Omental fat pad (tissue), 3 donors: ENCODE measurements at regions not wholly inside any gene's neighbourhood (a gene's known extent, or its start where the extent isn't known, plus 50 kb on each side); places are given as distances from the start of the nearest gene placed in this dataset.

Experiments used
- ATAC-seq: fragments of 150-250 bp; one replicate; pipeline ENCODE4 v1.9.1; 2016; ENCODE audit warnings: mild to moderate bottlenecking, moderate library complexity; ENCODE audit not compliant: low FRiP score
- DNase-seq: peaks from one replicate; pipeline ENCODE4 v3.0.0-alpha.2; 2019; ENCODE audit warnings: low spot score
- TF ChIP-seq, protein P1 (sequence below), 3 donors: fragments of 450-650 bp; IDR thresholded peaks; one replicate each; pipeline ENCODE4 v1.5.1; 2016 to 2017; ENCODE audit warnings: antibody characterized with exemption in 3 of 3, mild to moderate bottlenecking in 3 of 3, moderate library complexity in 2 of 3

DNA sequence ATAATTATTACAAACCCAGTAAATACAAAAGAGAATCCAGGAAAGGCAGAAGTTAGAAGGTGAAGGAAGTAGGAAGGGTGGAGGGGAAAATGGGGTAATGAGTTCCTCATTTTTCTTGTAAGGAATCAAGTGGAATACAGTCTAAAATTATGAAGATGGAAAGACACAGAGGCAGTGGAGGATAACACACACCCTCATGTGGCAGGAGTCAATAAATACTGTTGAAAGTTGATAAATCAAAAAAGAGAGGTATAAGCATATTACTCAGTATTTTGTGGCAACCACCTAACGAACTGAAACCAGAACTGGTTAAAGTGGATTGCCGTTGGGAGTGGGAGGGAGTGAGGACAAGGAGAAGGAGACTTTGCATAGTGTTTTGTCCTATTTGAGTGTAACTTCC lies 78.6 kb upstream of the SLC44A3 start:
- TF ChIP-seq, protein P1, sequence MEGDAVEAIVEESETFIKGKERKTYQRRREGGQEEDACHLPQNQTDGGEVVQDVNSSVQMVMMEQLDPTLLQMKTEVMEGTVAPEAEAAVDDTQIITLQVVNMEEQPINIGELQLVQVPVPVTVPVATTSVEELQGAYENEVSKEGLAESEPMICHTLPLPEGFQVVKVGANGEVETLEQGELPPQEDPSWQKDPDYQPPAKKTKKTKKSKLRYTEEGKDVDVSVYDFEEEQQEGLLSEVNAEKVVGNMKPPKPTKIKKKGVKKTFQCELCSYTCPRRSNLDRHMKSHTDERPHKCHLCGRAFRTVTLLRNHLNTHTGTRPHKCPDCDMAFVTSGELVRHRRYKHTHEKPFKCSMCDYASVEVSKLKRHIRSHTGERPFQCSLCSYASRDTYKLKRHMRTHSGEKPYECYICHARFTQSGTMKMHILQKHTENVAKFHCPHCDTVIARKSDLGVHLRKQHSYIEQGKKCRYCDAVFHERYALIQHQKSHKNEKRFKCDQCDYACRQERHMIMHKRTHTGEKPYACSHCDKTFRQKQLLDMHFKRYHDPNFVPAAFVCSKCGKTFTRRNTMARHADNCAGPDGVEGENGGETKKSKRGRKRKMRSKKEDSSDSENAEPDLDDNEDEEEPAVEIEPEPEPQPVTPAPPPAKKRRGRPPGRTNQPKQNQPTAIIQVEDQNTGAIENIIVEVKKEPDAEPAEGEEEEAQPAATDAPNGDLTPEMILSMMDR (IDR thresholded peaks at IDR 0.05), result no peak
- DNase-seq (no peak), ATAC-seq (no peak)

DNA sequence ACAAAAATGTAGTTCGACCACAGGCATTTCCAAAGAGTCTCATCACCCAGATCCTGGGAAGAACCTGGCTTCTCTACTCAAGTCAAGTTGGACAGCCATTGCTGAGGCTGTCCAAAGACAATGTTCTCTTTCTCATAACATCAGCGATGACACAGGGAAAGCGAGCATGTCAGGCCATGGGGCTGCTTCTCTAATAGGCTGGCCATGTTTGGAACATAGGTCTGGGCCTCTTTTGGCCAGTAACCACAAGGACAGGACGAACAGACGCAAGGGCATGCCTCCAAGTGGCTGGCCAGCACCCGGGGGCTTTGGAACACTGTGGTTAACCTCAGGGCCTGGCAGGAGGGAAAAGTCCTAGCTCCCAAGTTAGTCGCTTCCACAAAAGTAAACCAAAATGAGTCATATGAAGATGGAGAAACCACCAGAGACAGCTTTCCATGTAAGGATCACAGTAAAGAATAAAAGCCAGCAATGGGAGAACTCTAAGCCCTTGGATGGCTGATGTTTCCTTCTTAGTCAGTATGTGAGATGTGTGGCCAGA lies 80.6 kb upstream of the SLC44A3 start:
- TF ChIP-seq, protein P1 (IDR thresholded peaks at IDR 0.05), result no peak
- DNase-seq (no peak), ATAC-seq (no peak)

DNA sequence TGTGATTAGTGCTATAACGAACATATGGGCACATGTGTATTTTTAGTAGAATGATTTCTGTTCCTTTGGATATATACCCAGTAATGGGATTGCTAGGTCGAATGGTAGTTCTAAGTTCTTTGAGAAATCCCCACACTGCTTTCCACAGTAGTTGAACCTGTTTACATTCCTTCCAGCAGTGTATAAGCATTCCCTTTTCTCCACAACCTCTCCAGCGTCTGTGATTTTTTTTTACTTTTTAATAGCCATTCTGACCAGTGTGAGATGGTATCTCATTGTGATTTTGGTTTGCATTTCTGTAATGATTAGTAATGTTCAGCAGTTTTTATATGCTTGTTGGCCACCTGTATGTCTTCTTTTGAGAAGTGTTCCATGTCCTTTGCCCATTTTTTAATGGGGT lies 81.8 kb upstream of the SLC44A3 start:
- DNase-seq (no peak), ATAC-seq (no peak)
- TF ChIP-seq, protein P1 (IDR thresholded peaks at IDR 0.05), result no peak

DNA sequence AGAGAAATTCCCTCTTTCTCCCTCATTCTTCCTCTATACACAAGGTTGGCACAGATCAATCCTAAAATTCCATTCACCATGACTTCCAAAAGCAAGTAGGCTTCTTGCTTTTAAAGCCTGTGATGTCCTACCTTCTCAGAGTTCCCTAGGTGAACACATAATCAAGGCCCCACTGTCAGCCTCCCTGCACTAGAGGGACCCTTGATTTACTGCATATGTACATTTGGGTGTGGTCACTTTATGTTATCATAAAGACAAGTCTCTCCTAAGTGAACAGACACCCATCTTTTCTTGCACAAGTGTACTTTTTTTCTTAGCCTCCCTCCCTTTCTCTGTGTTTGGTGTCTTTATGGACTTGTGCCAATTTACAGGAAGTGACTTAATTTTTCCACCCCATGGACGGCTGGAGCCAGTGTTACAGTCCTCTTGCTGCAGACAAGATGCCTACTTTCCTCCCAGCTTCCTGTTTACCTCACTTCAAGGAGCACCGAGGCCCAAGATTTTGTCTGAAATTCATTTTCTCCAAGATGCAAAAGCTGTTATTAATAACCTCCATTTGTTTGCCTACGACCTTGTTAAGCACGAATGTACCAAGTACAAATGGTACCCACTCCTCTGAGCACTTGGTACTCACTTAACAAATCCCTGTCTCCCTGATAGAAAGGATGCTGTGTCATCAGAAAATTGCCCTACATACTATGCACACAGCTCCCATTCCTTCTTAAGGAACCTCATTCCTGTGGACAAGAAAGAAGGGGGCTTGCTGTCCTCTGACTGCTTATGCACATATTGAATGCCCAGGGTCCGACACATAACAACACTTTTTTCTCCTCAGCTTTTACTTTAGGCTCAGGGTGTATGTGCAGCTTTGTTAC lies 82.8 kb upstream of the SLC44A3 start:
- ATAC-seq (no peak), DNase-seq (no peak)
- TF ChIP-seq, protein P1 (IDR thresholded peaks at IDR 0.05), result no peak

DNA sequence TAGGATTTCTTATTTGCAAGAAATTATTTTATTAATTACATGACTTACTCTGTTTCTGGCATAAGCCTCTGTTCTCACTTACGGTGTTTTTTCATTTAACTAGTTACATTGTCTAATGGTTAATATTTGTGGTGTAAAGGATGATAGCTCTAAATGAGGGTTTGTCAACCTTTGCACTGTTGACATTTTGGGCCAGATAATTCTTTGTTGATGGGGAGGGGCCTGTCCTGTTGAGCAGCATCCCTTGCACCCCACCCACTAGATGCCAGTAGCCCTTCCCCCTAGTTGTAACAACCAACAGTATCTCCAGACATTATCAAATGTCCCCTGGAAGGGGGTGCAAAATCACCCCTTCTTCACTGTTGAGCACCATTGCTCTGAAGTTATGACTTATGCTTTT lies 83.6 kb upstream of the SLC44A3 start:
- TF ChIP-seq, protein P1 (IDR thresholded peaks at IDR 0.05), result no peak
- DNase-seq (no peak), ATAC-seq (no peak)

DNA sequence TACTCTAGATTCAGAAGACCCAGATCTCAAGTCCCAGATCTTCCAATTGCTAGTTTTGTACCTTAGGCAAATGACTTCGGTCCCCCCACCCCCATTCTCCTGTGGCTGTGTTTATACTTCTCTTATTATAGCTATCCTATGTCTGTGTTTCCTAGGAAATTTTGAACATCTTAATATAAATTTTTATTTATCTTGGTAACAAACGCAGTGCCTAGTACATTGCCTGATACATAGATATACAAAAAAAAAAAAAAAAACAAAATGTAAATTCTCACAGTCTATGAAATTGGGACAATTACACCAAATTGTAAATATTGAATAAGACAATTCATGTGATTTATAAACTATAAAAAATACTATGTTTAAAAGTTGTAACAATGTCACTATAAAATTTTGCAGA lies 84.1 kb upstream of the SLC44A3 start:
- DNase-seq (no peak), ATAC-seq (no peak)
- TF ChIP-seq, protein P1 (IDR thresholded peaks at IDR 0.05), result no peak
